OCI-LY1 (cell line): ENCODE measurements at regions not wholly inside any gene's neighbourhood (a gene's known extent, or its start where the extent isn't known, plus 50 kb on each side); places are given as distances from the start of the nearest gene placed in this dataset.

Source experiments
- H2AFZ ChIP-seq: fragments of 200-600 bp; sonication (generic), shearing (Covaris generic); 2 replicates; pipeline ENCODE4 v1.6.0; 2014; ENCODE audit warnings: antibody characterized with exemption, mild to moderate bottlenecking, low read length
- H3F3A ChIP-seq: fragments of 200-600 bp; sonication (generic), shearing (Covaris generic); 2 replicates; pipeline ENCODE4 v1.6.0; 2014; ENCODE audit warnings: mild to moderate bottlenecking, antibody characterized with exemption, low read length, moderate library complexity; ENCODE audit not compliant: insufficient read depth
- H3K27ac ChIP-seq: fragments of 200-600 bp; sonication (generic); 2 replicates; pipeline ENCODE4 v1.5.1; 2014; ENCODE audit warnings: low read length, mixed run types, mild to moderate bottlenecking, low read depth; ENCODE audit not compliant: poor library complexity, severe bottlenecking
- H3K27me3 ChIP-seq: fragments of 200-600 bp; sonication (generic); 2 replicates; pipeline ENCODE4 v1.6.0; 2014; ENCODE audit warnings: antibody characterized with exemption, mild to moderate bottlenecking, low read length, moderate library complexity; ENCODE audit not compliant: insufficient read depth
- H3K36me3 ChIP-seq: fragments of 200-600 bp; sonication (generic); 2 replicates; pipeline ENCODE4 v1.6.1; 2014; ENCODE audit warnings: mild to moderate bottlenecking, antibody characterized with exemption, low read length, moderate library complexity, mixed read lengths; ENCODE audit not compliant: insufficient read depth
- H3K4me1 ChIP-seq: fragments of 200-600 bp; sonication (generic); 2 replicates; pipeline ENCODE4 v1.5.1; 2014; ENCODE audit warnings: mild to moderate bottlenecking, low read length, moderate library complexity; ENCODE audit not compliant: insufficient read depth, severe bottlenecking
- H3K4me2 ChIP-seq: fragments of 200-600 bp; sonication (generic), shearing (Covaris generic); 2 replicates; pipeline ENCODE4 v1.6.1; 2014; ENCODE audit warnings: low read length
- H3K4me3 ChIP-seq: fragments of 200-600 bp; sonication (generic); 2 replicates; pipeline ENCODE4 v1.5.1; 2014; ENCODE audit warnings: low read length, low read depth, mild to moderate bottlenecking, mixed read lengths; ENCODE audit not compliant: poor library complexity, severe bottlenecking
- H3K79me2 ChIP-seq: fragments of 200-600 bp; shearing (Covaris generic); 2 replicates; pipeline ENCODE4 v1.6.1; 2016; ENCODE audit warnings: mixed run types, low read length, mixed read lengths; ENCODE audit not compliant: insufficient read depth
- H3K9ac ChIP-seq: fragments of 200-600 bp; sonication (generic), shearing (Covaris generic); 2 replicates; pipeline ENCODE4 v1.6.1; 2014; ENCODE audit warnings: mild to moderate bottlenecking, low read length, mixed read lengths
- H3K9me2 ChIP-seq: fragments of 200-600 bp; sonication (generic), shearing (Covaris generic); 2 replicates; pipeline ENCODE4 v1.6.1; 2014; ENCODE audit warnings: low read depth, mild to moderate bottlenecking, low read length, mixed read lengths
- H3K9me3 ChIP-seq: fragments of 200-600 bp; shearing (Covaris generic); 2 replicates; pipeline ENCODE4 v1.6.1; 2014; ENCODE audit warnings: low read length, mixed read lengths
- H4K20me1 ChIP-seq: fragments of 200-600 bp; sonication (generic), shearing (Covaris generic); 2 replicates; pipeline ENCODE4 v1.6.0; 2016; ENCODE audit warnings: mild to moderate bottlenecking, low read length; ENCODE audit not compliant: insufficient read depth
- CTCF ChIP-seq: fragments of 200-600 bp; sonication (generic), shearing (Covaris generic); IDR thresholded peaks from 2 replicates; pipeline ENCODE4 v1.5.1; 2017; ENCODE audit warnings: mild to moderate bottlenecking, antibody characterized with exemption, low read length, moderate library complexity, mixed read lengths
- EZH2 ChIP-seq: fragments of 200-600 bp; sonication (generic), shearing (Covaris generic); IDR thresholded peaks from 2 replicates; pipeline ENCODE4 v1.8.0; 2017; ENCODE audit warnings: borderline replicate concordance, mixed run types, mild to moderate bottlenecking, antibody characterized with exemption, low read length, moderate library complexity, mixed read lengths

GRCh38 chr4:157701695-157701994, 471.2 kb downstream of the GASK1B start:
- Histone ChIP-seq H3K9ac (no peak overlapping the region), H3K4me1 (no peaks in the 10 kb centered on the region), H3K9me2 (no peaks in the 10 kb centered on the region), H3K36me3 (no peaks in the 10 kb centered on the region), H3K4me2 (no peak overlapping the region), H3K4me3 (no peak overlapping the region), H3K27ac (no peak overlapping the region), H3F3A (no peaks in the 10 kb centered on the region), H3K9me3 (no peaks in the 10 kb centered on the region), H3K27me3 (no peaks in the 10 kb centered on the region), H2AFZ (no peak overlapping the region), H3K79me2 (no peaks in the 10 kb centered on the region), H4K20me1 (no peaks in the 10 kb centered on the region)
- TF ChIP-seq EZH2 (no peak), CTCF (no peak)

- no peak for TF ChIP-seq CTCF
- TF ChIP-seq EZH2 = no peak
- Histone ChIP-seq H4K20me1 (no peaks in the 10 kb centered on the region), H3K9ac (no peak overlapping the region), H3K9me3 (no peaks in the 10 kb centered on the region), H3K79me2 (no peaks in the 10 kb centered on the region), H3K36me3 (no peaks in the 10 kb centered on the region), H3K4me1 (no peaks in the 10 kb centered on the region), H3F3A (no peaks in the 10 kb centered on the region), H3K27me3 (no peaks in the 10 kb centered on the region), H2AFZ (no peak overlapping the region), H3K27ac (no peak overlapping the region), H3K4me2 (no peak overlapping the region), H3K9me2 (no peaks in the 10 kb centered on the region), H3K4me3 (no peak overlapping the region)
Observed at GRCh38 chr4:157700898-157701694, 471.7 kb downstream of the GASK1B start.

GRCh38 chr4:157689476-157689875, 468.9 kb downstream of the GRIA2 start:
- no peak for TF ChIP-seq CTCF
- no peak for TF ChIP-seq EZH2
- no peaks in the 10 kb centered on the region for H3K27me3 ChIP-seq
- H3K4me2 ChIP-seq = no peak overlapping the region
- H3K4me1 ChIP-seq = no peaks in the 10 kb centered on the region
- H3K9ac ChIP-seq = no peak overlapping the region
- H3F3A ChIP-seq = no peaks in the 10 kb centered on the region
- H3K79me2 ChIP-seq = no peaks in the 10 kb centered on the region
- no peak overlapping the region for H2AFZ ChIP-seq
- H3K4me3 ChIP-seq = no peak overlapping the region
- no peaks in the 10 kb centered on the region for H4K20me1 ChIP-seq
- no peaks in the 10 kb centered on the region for H3K9me2 ChIP-seq
- no peaks in the 10 kb centered on the region for H3K9me3 ChIP-seq
- no peak overlapping the region for H3K27ac ChIP-seq
- H3K36me3 ChIP-seq = no peaks in the 10 kb centered on the region
